Muscle of leg (tissue), 3 donors: ENCODE measurements at regions not wholly inside any gene's neighbourhood (a gene's known extent, or its start where the extent isn't known, plus 50 kb on each side); places are given as distances from the start of the nearest gene placed in this dataset.
"Not testable (repeated sequence)": the region's sequence is repeated elsewhere in the genome, so short reads cannot be mapped to it uniquely, and the experiment has no call there.

Experiments
- DNase-seq: peaks from one replicate; pipeline ENCODE4 v3.0.0; 2013
- H3K27ac ChIP-seq: one replicate; pipeline ENCODE4 v1.5.1; 2013; ENCODE audit warnings: mild to moderate bottlenecking, low read length, control low read depth
- H3K27me3 ChIP-seq: one replicate; pipeline ENCODE4 v1.6.1; 2013; ENCODE audit warnings: low read length; ENCODE audit not compliant: control insufficient read depth, insufficient read depth
- H3K36me3 ChIP-seq: one replicate; pipeline ENCODE4 v1.6.1; 2013; ENCODE audit warnings: low read length; ENCODE audit not compliant: control insufficient read depth, insufficient read depth
- H3K4me1 ChIP-seq: one replicate; pipeline ENCODE4 v1.6.1; 2013; ENCODE audit warnings: low read length; ENCODE audit not compliant: control insufficient read depth, insufficient read depth
- H3K4me3 ChIP-seq: one replicate; pipeline ENCODE4 v1.5.1; 2013; ENCODE audit warnings: low read length, control low read depth
- H3K9me3 ChIP-seq: replicated peaks from 2 replicates; pipeline ENCODE4 v1.6.1; 2013; ENCODE audit warnings: low read depth, low read length; ENCODE audit not compliant: control insufficient read depth
- WGBS: methylation state at CpG from one replicate; pipeline ENCODE4 v1.1.5; 2013; ENCODE audit warnings: missing lambda C conversion rate; ENCODE audit not compliant: insufficient coverage; 5-methylcytosine and 5-hydroxymethylcytosine counted together

DNA sequence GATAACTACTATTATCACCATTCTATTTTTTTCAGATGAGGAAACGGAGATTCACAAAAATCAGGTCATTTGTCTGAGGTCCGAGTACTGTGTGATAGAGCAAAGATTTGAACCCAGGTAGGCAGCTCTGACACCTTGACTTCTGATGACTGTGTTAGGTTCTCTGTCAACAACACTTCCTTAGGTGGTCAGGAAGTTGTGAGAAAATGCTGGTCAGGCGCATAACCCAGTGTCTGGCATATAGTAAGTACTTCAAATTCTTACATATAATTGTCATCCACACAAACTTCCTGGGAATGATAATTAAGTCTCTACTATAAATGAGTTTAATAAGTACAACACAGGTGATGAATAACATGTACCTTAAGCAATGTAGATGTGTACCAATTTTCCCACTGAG is 381.5 kb downstream of the NEBL start:
- no CpG with 5 or more reads among the region's 3 CpGs for WGBS
- H3K36me3 ChIP-seq: no peaks in the 10 kb centered on the region
- H3K27me3 ChIP-seq: no peaks in the 10 kb centered on the region
- H3K4me1 ChIP-seq: no peaks in the 10 kb centered on the region
- H3K4me3 ChIP-seq: no peak overlapping the region
- no peak for DNase-seq
- no peaks in the 10 kb centered on the region for H3K9me3 ChIP-seq
- no peak overlapping the region for H3K27ac ChIP-seq

DNA sequence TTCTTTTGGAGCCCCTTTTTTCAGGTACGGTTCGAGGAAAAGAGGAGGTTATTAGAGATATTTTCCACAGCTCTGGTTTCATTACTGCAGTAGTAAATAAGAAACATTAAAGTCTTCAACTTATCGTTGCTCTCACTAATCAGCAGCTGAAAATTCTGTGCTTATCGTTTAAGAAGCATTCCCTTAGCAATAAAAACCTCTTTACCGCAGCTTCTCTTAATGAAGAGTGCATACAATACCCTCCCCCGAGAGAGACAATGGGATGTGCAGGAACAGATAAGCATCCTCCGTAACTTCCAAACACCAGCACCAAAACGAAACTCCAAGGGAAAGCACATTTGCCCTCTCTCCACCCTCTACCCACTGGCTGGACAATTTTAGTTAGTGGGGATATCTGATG is 384.5 kb downstream of the NEBL start:
- 63% methylated on average over 2 of the region's 8 CpGs for WGBS

DNA sequence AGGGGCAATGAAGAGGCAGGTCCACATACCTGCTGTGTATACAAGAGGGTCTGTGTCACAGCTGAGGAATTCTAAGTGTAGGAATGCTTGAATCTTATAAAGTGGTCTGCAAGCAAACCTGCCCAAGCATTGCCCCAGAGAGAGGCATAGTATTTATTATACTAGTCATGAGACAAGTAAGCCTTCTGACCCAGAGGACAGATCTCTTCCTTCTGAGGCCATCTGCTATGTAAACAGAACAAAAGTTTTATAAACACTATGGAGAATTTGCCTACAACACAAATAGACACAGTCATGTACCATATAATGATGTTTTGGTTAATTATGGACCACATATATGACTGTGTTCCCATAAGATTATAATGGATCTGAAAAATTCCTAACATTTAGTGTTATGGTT is 388.2 kb downstream of the NEBL start:
- no peaks in the 10 kb centered on the region for H3K9me3 ChIP-seq
- no peak overlapping the region for H3K4me3 ChIP-seq
- DNase-seq: no peak
- H3K27me3 ChIP-seq: no peaks in the 10 kb centered on the region
- H3K4me1 ChIP-seq: no peaks in the 10 kb centered on the region
- H3K27ac ChIP-seq: no peak overlapping the region
- no peaks in the 10 kb centered on the region for H3K36me3 ChIP-seq

More for the DNA sequence above, 384.5 kb downstream of the NEBL start:
- no peaks in the 10 kb centered on the region for H3K9me3 ChIP-seq
- H3K4me1 ChIP-seq: no peaks in the 10 kb centered on the region
- no peak for DNase-seq
- no peak overlapping the region for H3K4me3 ChIP-seq
- H3K36me3 ChIP-seq: no peaks in the 10 kb centered on the region
- H3K27me3 ChIP-seq: no peaks in the 10 kb centered on the region
- no peak overlapping the region for H3K27ac ChIP-seq

DNA sequence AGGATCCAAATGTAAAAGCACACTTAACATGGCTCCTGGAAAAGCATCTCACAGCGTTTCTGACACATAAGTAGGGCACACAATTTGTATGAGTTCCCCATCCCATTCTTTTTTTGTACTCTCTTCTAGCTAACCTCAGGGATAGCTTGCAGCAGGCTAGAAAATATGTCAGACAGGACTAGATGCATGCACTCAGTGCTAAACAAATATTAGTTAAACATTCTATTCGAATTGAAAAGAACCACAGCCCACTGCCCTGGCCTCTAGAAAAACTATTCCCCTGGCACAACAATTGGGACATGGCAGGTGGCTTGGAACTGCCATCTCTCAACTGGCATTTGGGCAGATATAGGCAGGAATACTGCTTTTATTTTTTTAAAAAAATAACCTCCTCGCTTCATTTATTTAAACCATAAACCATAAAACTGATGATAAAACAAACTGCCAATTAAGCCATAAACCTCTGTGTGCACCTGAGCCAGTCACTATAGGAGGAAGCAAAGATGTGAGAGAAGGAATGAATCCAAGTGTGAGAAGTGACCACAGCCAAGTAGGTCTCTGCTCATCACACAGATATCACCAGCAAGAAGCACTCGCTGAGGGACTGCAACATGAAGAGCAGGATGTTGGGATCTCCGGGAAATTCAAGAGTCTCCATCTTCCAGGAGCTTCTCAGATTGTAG is 394.1 kb downstream of the NEBL start:
- Histone ChIP-seq H3K9me3 (no peaks in the 10 kb centered on the region), H3K4me1 (no peaks in the 10 kb centered on the region), H3K4me3 (no peak overlapping the region), H3K27me3 (no peaks in the 10 kb centered on the region), H3K27ac (no peak overlapping the region), H3K36me3 (no peaks in the 10 kb centered on the region)
- 67% methylated on average over 1 of the region's 5 CpGs for WGBS
- DNase-seq: no peak

DNA sequence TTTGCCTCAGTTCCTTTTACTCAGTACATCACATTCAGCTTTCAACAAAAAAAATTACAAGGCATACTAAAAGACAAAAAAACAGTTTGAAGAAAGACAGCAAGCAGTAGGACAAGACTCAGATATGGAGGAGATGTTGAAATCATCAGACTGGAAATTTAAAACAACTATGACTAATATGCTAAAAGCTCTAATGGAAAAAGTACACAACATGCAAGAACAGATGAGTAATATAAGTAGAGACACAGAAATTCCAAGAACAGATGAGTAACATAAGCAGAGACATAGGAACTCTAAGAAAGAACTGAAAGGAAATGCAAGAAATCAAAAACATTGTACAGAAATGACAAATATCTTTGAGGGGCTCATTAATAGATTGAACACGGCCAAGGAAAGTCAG is 402.6 kb downstream of the NEBL start:
- Histone ChIP-seq H3K9me3 (peaks cover 2% of the 10 kb centered on the region), H3K27ac (no peak overlapping the region)

DNA sequence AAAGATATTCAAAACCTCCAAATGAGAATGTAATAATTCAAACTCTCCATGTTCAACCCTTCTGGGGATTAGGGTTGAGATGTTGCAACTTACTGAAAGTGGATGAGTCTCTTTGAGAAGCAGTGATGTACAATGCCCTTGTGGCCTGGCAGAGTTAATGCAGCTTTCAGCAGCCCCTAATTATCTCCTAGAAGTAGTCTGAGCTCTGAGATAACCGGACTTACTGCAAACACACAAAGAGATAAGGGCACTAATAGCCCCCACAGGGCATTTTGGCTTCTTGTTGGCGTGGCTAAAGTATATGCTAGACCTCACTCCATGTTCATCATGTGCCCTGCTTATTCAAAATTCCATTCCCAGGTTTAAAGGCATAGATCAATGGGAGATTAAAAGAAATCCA is 404.7 kb downstream of the NEBL start:
- Histone ChIP-seq H3K27me3 (no peaks in the 10 kb centered on the region), H3K9me3 (peaks cover 2% of the 10 kb centered on the region), H3K27ac (no peak overlapping the region), H3K4me3 (no peak overlapping the region), H3K36me3 (no peaks in the 10 kb centered on the region), H3K4me1 (no peaks in the 10 kb centered on the region)
- no peak for DNase-seq
- WGBS: no CpG with 5 or more reads among the region's 2 CpGs

More for the DNA sequence above, 402.6 kb downstream of the NEBL start:
- Histone ChIP-seq H3K36me3 (no peaks in the 10 kb centered on the region), H3K4me3 (no peak overlapping the region), H3K4me1 (no peaks in the 10 kb centered on the region), H3K27me3 (no peaks in the 10 kb centered on the region)
- no CpG with 5 or more reads among the region's 1 CpG for WGBS
- no peak for DNase-seq

DNA sequence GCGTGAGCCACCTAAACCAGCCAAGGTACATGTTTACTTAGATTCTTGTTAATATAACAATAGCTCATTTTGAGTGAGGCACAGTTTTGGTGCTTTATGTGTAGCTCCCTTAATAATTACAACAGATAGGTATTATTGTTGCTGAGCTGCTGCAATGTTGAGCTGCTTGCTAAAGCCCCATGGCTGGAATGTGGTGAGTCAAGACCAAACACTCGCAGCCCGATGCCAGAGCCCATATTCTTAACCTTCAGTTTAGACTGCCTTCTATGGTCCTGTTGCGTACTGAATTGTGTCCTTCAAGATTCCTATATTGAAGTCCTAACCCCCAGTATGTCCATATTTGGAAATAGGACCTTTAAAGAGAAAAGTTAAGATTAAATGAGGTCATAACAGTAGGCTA is 407.1 kb downstream of the NEBL start:
- 100% methylated on average over 1 of the region's 4 CpGs for WGBS
- no peaks in the 10 kb centered on the region for H3K4me1 ChIP-seq

DNA sequence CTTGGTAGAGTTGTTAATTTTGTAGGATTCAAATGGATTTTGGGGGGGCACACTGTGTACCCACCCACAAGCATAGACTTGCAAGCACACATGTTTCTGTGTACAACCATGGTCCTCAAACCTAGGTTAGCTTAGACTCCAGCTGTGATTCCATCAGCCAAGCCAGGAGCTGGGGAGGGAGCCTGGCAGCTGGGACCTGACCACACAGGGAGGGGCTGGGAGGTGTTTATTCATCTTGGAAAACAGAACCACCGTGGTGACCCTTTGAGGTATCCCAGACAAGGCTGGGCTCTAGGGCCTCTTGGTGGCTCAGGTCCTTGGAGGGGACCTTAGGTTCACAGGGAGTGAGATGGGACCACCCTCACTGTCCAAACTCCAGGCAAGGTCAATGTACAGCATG is 410.3 kb downstream of the NEBL start:
- Histone ChIP-seq H3K4me1 (no peaks in the 10 kb centered on the region), H3K4me3 (no peak overlapping the region), H3K27ac (no peak overlapping the region), H3K36me3 (no peaks in the 10 kb centered on the region), H3K27me3 (no peaks in the 10 kb centered on the region), H3K9me3 (no peaks in the 10 kb centered on the region)
- 17% methylated on average over 1 of the region's 1 CpG for WGBS
- no peak for DNase-seq

More for the DNA sequence above, 407.1 kb downstream of the NEBL start:
- Histone ChIP-seq H3K27ac (no peak overlapping the region), H3K36me3 (no peaks in the 10 kb centered on the region), H3K9me3 (peaks cover 2% of the 10 kb centered on the region), H3K27me3 (no peaks in the 10 kb centered on the region), H3K4me3 (no peak overlapping the region)
- DNase-seq: no peak

DNA sequence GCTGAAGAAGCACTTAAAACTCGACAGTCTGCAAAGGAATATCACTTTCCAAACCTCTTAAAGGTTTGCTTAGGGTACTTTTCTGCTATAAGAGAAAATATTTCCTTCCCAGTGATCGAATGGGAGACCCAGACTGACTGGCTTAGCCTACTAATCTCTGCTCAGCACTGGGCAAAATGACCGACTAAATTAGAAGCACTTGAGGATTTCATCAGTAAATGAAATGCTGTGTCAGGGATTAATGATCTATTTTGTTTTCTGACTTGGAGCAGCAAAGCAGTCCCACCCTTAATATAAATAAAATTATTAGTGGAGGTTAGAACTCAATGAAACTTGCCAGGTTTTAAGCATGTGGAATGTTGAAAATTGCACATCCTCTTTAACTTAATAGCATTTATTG is 411.6 kb downstream of the NEBL start:
- DNase-seq: no peak
- no CpG with 5 or more reads among the region's 3 CpGs for WGBS
- H3K9me3 ChIP-seq: no peaks in the 10 kb centered on the region

DNA sequence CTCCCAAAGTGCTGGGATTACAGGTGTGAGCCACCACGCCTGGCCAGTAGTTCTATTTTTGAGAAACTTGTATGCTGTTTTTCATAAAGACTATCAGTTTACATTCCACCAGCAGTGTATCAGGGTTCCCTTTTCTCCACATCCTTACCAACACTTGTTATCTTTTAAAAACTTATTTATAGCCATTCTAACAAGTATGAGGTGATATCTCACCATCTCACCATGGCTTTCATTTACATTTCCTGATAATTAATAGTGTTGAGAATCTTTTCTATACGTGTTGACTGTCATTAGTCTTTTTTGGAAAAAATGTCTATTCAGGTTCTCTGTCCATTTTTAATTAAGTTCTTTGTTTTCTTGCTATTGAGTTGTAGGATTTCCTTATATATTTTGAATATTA is 416.1 kb downstream of the NEBL start:
- Histone ChIP-seq H3K27ac (no peak overlapping the region), H3K36me3 (no peaks in the 10 kb centered on the region)
- no peak for DNase-seq

More for the DNA sequence above, 411.6 kb downstream of the NEBL start:
- no peak overlapping the region for H3K4me3 ChIP-seq
- no peak overlapping the region for H3K27ac ChIP-seq
- no peaks in the 10 kb centered on the region for H3K36me3 ChIP-seq
- H3K27me3 ChIP-seq: no peaks in the 10 kb centered on the region
- no peaks in the 10 kb centered on the region for H3K4me1 ChIP-seq

DNA sequence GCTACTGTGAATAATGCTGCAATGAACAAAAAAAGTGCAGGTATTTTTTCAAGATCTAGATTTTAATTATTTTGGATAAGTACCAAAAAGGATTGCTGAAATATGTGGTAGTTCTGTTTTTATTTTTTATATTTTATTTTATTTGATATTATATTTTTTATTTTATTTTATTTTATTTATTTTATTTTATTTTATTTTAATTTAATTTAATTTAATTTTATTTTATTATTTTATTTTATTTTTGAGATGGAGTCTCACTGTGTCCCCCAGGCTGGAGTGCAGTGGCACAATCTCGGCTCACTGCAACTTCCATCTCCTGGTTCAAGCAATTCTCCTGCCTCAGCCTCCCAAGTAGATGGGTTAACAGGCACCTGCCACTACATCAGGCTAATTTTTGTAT is 416.5 kb downstream of the NEBL start:
- H3K27ac ChIP-seq, H3K36me3 ChIP-seq, H3K4me1 ChIP-seq, DNase-seq, H3K4me3 ChIP-seq, H3K27me3 ChIP-seq, H3K9me3 ChIP-seq: not testable (repeated sequence)
- 80% methylated on average over 1 of the region's 1 CpG for WGBS

More for the DNA sequence above, 416.1 kb downstream of the NEBL start:
- no CpG with 5 or more reads among the region's 2 CpGs for WGBS
- Histone ChIP-seq H3K4me1 (no peaks in the 10 kb centered on the region), H3K4me3 (no peak overlapping the region), H3K9me3 (no peaks in the 10 kb centered on the region), H3K27me3 (no peaks in the 10 kb centered on the region)
